WTC11 (cell line): ENCODE measurements at regions not wholly inside any gene's neighbourhood (a gene's known extent, or its start where the extent isn't known, plus 50 kb on each side); places are given as distances from the start of the nearest gene placed in this dataset.
"Not testable (repeated sequence)": the region's sequence is repeated elsewhere in the genome, so short reads cannot be mapped to it uniquely, and the experiment has no call there.

ENCODE experiments used
- ATAC-seq: fragments of 200-7000 bp; cut with Tn5 transposase; 2 replicates; pipeline ENCODE4 v1.10.0; 2021; ENCODE audit warnings: mild to moderate bottlenecking, moderate library complexity
- CTCF ChIA-PET: fragments of 300-600 bp; sonication (Branson Sonifier 250); formaldehyde crosslinking; loops from one replicate; lab custom pipeline; 2021; ENCODE audit warnings: antibody characterized with exemption; lab: Charles Lee
- POLR2A ChIA-PET: fragments of 350-600 bp; sonication (Branson Sonifier 250); formaldehyde crosslinking; loops from one replicate; lab custom pipeline; 2021; ENCODE audit warnings: antibody characterized with exemption; lab: Charles Lee
- DNase-seq: peaks from one replicate; pipeline ENCODE4 v3.0.0; 2021; ENCODE audit warnings: low spot score
- H3K27ac Mint-ChIP-seq: 2 replicates; pipeline ENCODE4 v1.8.0; 2021; ENCODE audit warnings: mixed read lengths
- H3K27me3 Mint-ChIP-seq: 2 replicates; pipeline ENCODE4 v1.8.0; 2021; ENCODE audit warnings: low read depth, mild to moderate bottlenecking, moderate library complexity, mixed read lengths
- H3K36me3 Mint-ChIP-seq: 2 replicates; pipeline ENCODE4 v1.8.0; 2021; ENCODE audit warnings: mixed read lengths
- H3K4me1 Mint-ChIP-seq: 2 replicates; pipeline ENCODE4 v1.8.0; 2022; ENCODE audit warnings: mixed read lengths
- H3K4me3 Mint-ChIP-seq: 2 replicates; pipeline ENCODE4 v1.8.0; 2021; ENCODE audit warnings: mild to moderate bottlenecking, moderate library complexity, mixed read lengths
- H3K9me3 Mint-ChIP-seq: 2 replicates; pipeline ENCODE4 v1.8.0; 2021; ENCODE audit warnings: mixed read lengths
- CDX4 ChIP-seq: fragments of 250-450 bp; sonication (Bioruptor Pico); IDR thresholded peaks from 2 replicates; pipeline ENCODE4 v1.9.0; 2021; ENCODE audit warnings: moderate library complexity, mild to moderate bottlenecking, inconsistent platforms, borderline replicate concordance
- CREM ChIP-seq: sonication (generic); formaldehyde crosslinking; IDR thresholded peaks from 2 replicates; pipeline ENCODE4 v1.8.1; 2022; ENCODE audit warnings: mild to moderate bottlenecking, missing genetic modification reagents, moderate library complexity
- E2F5 ChIP-seq: sonication (generic); formaldehyde crosslinking; IDR thresholded peaks from 2 replicates; pipeline ENCODE4 v1.8.1; 2022; ENCODE audit warnings: mild to moderate bottlenecking, moderate library complexity, missing genetic modification reagents
- FOXK1 ChIP-seq: sonication (generic); formaldehyde crosslinking; IDR thresholded peaks from 2 replicates; pipeline ENCODE4 v1.8.0; 2022; ENCODE audit warnings: mild to moderate bottlenecking, moderate library complexity, missing genetic modification reagents
- GTF2I ChIP-seq: fragments of 250-450 bp; sonication (Bioruptor Pico); conservative IDR thresholded peaks from 2 replicates; pipeline ENCODE4 v1.4.0; 2021; ENCODE audit warnings: mild to moderate bottlenecking
- IRF1 ChIP-seq: sonication (generic); formaldehyde crosslinking; IDR thresholded peaks from 2 replicates; pipeline ENCODE4 v1.8.0; 2023; ENCODE audit warnings: missing genetic modification reagents
- IRF2 ChIP-seq: sonication (generic); formaldehyde crosslinking; IDR thresholded peaks from 2 replicates; pipeline ENCODE4 v1.8.0; 2022; ENCODE audit warnings: low read depth, missing genetic modification reagents, borderline replicate concordance
- JAZF1 ChIP-seq: fragments of 250-450 bp; sonication (Bioruptor Pico); IDR thresholded peaks from 2 replicates; pipeline ENCODE4 v1.9.0; 2021; ENCODE audit warnings: moderate library complexity, mild to moderate bottlenecking, inconsistent platforms
- MAX ChIP-seq: sonication (generic); formaldehyde crosslinking; IDR thresholded peaks from 2 replicates; pipeline ENCODE4 v1.8.0; 2022; ENCODE audit warnings: mild to moderate bottlenecking, missing genetic modification reagents
- NFYB ChIP-seq: sonication (generic); formaldehyde crosslinking; conservative IDR thresholded peaks from 2 replicates; pipeline ENCODE4 v1.8.0; 2022; ENCODE audit warnings: low read depth, missing genetic modification reagents
- NR1H2 ChIP-seq: sonication (generic); formaldehyde crosslinking; IDR thresholded peaks from 2 replicates; pipeline ENCODE4 v1.9.0; 2021; ENCODE audit warnings: mild to moderate bottlenecking, moderate library complexity, missing genetic modification reagents
- OVOL2 ChIP-seq: fragments of 250-450 bp; sonication (Bioruptor Pico); IDR thresholded peaks from 2 replicates; pipeline ENCODE4 v1.9.0; 2021; ENCODE audit warnings: mild to moderate bottlenecking, borderline replicate concordance
- RORB ChIP-seq: fragments of 250-450 bp; sonication (Bioruptor Pico); IDR thresholded peaks from 2 replicates; pipeline ENCODE4 v1.9.0; 2021; ENCODE audit warnings: mild to moderate bottlenecking
- SMAD4 ChIP-seq: sonication (generic); formaldehyde crosslinking; IDR thresholded peaks from 2 replicates; pipeline ENCODE4 v1.8.0; 2022; ENCODE audit warnings: mild to moderate bottlenecking, missing genetic modification reagents
- USF1 ChIP-seq: sonication (generic); formaldehyde crosslinking; IDR thresholded peaks from 2 replicates; pipeline ENCODE4 v1.8.0; 2022; ENCODE audit warnings: mild to moderate bottlenecking, missing genetic modification reagents
- ZNF138 ChIP-seq: sonication (generic); formaldehyde crosslinking; conservative IDR thresholded peaks from 2 replicates; pipeline ENCODE4 v1.8.1; 2022; ENCODE audit warnings: mild to moderate bottlenecking, moderate library complexity, missing genetic modification reagents
- ZNF317 ChIP-seq: sonication (generic); formaldehyde crosslinking; IDR thresholded peaks from 2 replicates; pipeline ENCODE4 v1.8.1; 2023; ENCODE audit warnings: low read depth, mild to moderate bottlenecking, moderate library complexity, missing genetic modification reagents, borderline replicate concordance
- ZNF416 ChIP-seq: fragments of 250-450 bp; sonication (Bioruptor Pico); IDR thresholded peaks from 2 replicates; pipeline ENCODE4 v1.9.0; 2021; ENCODE audit warnings: mild to moderate bottlenecking, inconsistent platforms
- ZNF423 ChIP-seq: fragments of 250-450 bp; sonication (Bioruptor Pico); IDR thresholded peaks from 2 replicates; pipeline ENCODE4 v2.1.2; 2022; ENCODE audit warnings: mild to moderate bottlenecking, moderate library complexity
- ZNF532 ChIP-seq: fragments of 250-450 bp; sonication (Bioruptor Pico); IDR thresholded peaks from 2 replicates; pipeline ENCODE4 v1.9.0; 2021; ENCODE audit warnings: mild to moderate bottlenecking, borderline replicate concordance
- ZNF671 ChIP-seq: fragments of 250-450 bp; sonication (Bioruptor Pico); IDR thresholded peaks from 2 replicates; pipeline ENCODE4 v1.8.0; 2021; ENCODE audit warnings: mild to moderate bottlenecking

- TF ChIP-seq IRF1 (CRISPR knock-in tag) (no peak), NR1H2 (CRISPR knock-in tag) (no peak), OVOL2 (CRISPR knock-in tag) (no peak)
Observed at GRCh38 chr18:78503129-78503528, 476.5 kb upstream of the SALL3 start (continued).

GRCh38 chr18:78505851-78506461, 473.7 kb upstream of the SALL3 start:
- POLR2A ChIA-PET = no interaction called here
- H3K4me3 Mint-ChIP-seq = no peak overlapping the region
- no peak for TF ChIP-seq CREM
- TF ChIP-seq NFYB (CRISPR knock-in tag) = no peak
- peak; percentile 37; the same call in 1 of the 2 replicates for TF ChIP-seq MAX (CRISPR knock-in tag)
- TF ChIP-seq CDX4 = no peak
- TF ChIP-seq, all 79 proteins: peak for 1
- H3K9me3 Mint-ChIP-seq = peaks cover 33% of the 10 kb centered on the region
- peak; percentile 85 for ATAC-seq
- H3K4me1 Mint-ChIP-seq = no peaks in the 10 kb centered on the region
- H3K27ac Mint-ChIP-seq = no peak overlapping the region
- peaks cover 3% of the 10 kb centered on the region for H3K27me3 Mint-ChIP-seq
- CTCF ChIA-PET = interaction anchor here (0.6 to 0.9 kb wide), 3 partner anchors 28 to 478 kb away, joined by 3 to 5 read pairs (median 3); no protein-coding TSS in a partner anchor
- H3K36me3 Mint-ChIP-seq = peaks cover 25% of the 10 kb centered on the region
- peak; percentile 42 for DNase-seq

- DNase-seq (no peak), ATAC-seq (no peak)
- Mint-ChIP-seq H3K27me3 (peaks cover 3% of the 10 kb centered on the region), H3K9me3 (peaks cover 27% of the 10 kb centered on the region), H3K4me3 (no peak overlapping the region), H3K36me3 (peaks cover 25% of the 10 kb centered on the region), H3K27ac (no peak overlapping the region), H3K4me1 (no peaks in the 10 kb centered on the region)
- TF ChIP-seq USF1 = no peak
- CTCF ChIA-PET = no interaction called here
- POLR2A ChIA-PET = no interaction called here
Observed at GRCh38 chr18:78507217-78507616, 472.4 kb upstream of the SALL3 start.

GRCh38 chr18:78508228-78508824, 471.3 kb upstream of the SALL3 start:
- CTCF ChIA-PET, H3K27ac Mint-ChIP-seq, POLR2A ChIA-PET: not testable (repeated sequence)

GRCh38 chr18:78510091-78510490, 469.5 kb upstream of the SALL3 start:
- H3K36me3 Mint-ChIP-seq = peaks cover 29% of the 10 kb centered on the region
- CTCF ChIA-PET = no interaction called here
- POLR2A ChIA-PET = no interaction called here
- no peak for TF ChIP-seq IRF2
- TF ChIP-seq ZNF671 = no peak
- TF ChIP-seq E2F5 (CRISPR knock-in tag) = no peak
- no peak for TF ChIP-seq SMAD4 (CRISPR knock-in tag)
- TF ChIP-seq ZNF138 (CRISPR knock-in tag) = no peak
- TF ChIP-seq ZNF423 (CRISPR knock-in tag) = no peak
- TF ChIP-seq JAZF1 = no peak
- TF ChIP-seq RORB (CRISPR knock-in tag) = no peak
- TF ChIP-seq FOXK1 (CRISPR knock-in tag) = no peak
- no peak for TF ChIP-seq ZNF317 (CRISPR knock-in tag)
- no peak for TF ChIP-seq ZNF532 (CRISPR knock-in tag)
- TF ChIP-seq ZNF416 (CRISPR knock-in tag) = no peak
- TF ChIP-seq GTF2I = no peak

More at GRCh38 chr18:78508228-78508824, 471.3 kb upstream of the SALL3 start:
- not testable (repeated sequence) for H3K4me3 Mint-ChIP-seq, DNase-seq, H3K4me1 Mint-ChIP-seq, ATAC-seq, H3K27me3 Mint-ChIP-seq
- Mint-ChIP-seq H3K9me3 (peaks cover 30% of the 10 kb centered on the region), H3K36me3 (peaks cover 29% of the 10 kb centered on the region)

More at GRCh38 chr18:78510091-78510490, 469.5 kb upstream of the SALL3 start:
- no peak for ATAC-seq
- DNase-seq = no peak
- Mint-ChIP-seq H3K4me1 (no peaks in the 10 kb centered on the region), H3K9me3 (peaks cover 33% of the 10 kb centered on the region), H3K27me3 (peaks cover 3% of the 10 kb centered on the region), H3K4me3 (no peak overlapping the region), H3K27ac (no peak overlapping the region)
